A673 (cell line): ENCODE measurements at regions not wholly inside any gene's neighbourhood (a gene's known extent, or its start where the extent isn't known, plus 50 kb on each side); places are given as distances from the start of the nearest gene placed in this dataset.

Source experiments
- EZH2 ChIP-seq: fragments of 200-600 bp; sonication (generic); IDR thresholded peaks from 2 replicates; pipeline ENCODE4 v1.6.1; 2017; ENCODE audit warnings: borderline replicate concordance, low read depth, mild to moderate bottlenecking, mixed read lengths, antibody characterized with exemption, low read length; ENCODE audit not compliant: poor library complexity, severe bottlenecking
- TF ChIP-seq, protein P1 (sequence below): fragments of 300-800, 200-600 bp; sonication (generic); conservative IDR thresholded peaks from 2 replicates; pipeline ENCODE4 v1.5.1; 2017; ENCODE audit warnings: low read depth, mild to moderate bottlenecking, antibody characterized with exemption, low read length, moderate library complexity, mixed read lengths

DNA sequence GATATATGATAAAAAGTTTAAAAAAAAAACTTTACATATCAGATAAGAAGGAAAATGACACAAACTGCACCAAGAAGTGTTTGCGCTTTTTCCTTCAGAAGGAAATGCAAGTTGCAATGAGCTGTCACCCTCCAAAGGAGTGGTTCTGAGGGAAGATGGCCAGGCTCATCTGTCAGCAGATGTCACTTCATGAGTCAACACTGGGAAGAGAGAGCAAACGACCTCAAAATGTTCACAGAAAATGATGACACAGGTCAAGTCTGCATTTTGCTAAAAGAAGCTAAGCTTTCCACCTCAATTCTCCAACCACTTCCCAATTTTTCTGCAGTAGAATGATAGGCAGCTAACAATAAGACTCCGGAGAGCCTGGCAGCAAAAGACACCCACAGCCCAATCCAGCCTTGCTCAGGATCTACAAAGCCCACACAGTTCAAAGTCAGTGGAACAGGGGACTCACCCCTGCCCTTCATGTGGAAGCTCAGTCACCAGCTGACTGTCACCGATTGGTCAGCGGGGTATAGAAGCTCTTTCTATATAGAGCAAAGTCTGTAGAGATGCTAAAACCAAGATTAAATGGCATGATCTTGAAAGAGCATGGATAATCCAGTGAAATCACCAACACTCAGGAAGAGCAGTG lies 155.1 kb upstream of the NEBL start:
- TF ChIP-seq, protein P1, sequence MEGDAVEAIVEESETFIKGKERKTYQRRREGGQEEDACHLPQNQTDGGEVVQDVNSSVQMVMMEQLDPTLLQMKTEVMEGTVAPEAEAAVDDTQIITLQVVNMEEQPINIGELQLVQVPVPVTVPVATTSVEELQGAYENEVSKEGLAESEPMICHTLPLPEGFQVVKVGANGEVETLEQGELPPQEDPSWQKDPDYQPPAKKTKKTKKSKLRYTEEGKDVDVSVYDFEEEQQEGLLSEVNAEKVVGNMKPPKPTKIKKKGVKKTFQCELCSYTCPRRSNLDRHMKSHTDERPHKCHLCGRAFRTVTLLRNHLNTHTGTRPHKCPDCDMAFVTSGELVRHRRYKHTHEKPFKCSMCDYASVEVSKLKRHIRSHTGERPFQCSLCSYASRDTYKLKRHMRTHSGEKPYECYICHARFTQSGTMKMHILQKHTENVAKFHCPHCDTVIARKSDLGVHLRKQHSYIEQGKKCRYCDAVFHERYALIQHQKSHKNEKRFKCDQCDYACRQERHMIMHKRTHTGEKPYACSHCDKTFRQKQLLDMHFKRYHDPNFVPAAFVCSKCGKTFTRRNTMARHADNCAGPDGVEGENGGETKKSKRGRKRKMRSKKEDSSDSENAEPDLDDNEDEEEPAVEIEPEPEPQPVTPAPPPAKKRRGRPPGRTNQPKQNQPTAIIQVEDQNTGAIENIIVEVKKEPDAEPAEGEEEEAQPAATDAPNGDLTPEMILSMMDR = no peak
- TF ChIP-seq EZH2 = no peak
